ENCODE measurements at regions not wholly inside any gene's neighbourhood (a gene's known extent, or its start where the extent isn't known, plus 50 kb on each side); places are given as distances from the start of the nearest gene placed in this dataset.
"Not testable (repeated sequence)": the region's sequence is repeated elsewhere in the genome, so short reads cannot be mapped to it uniquely, and the experiment has no call there.

DNA sequence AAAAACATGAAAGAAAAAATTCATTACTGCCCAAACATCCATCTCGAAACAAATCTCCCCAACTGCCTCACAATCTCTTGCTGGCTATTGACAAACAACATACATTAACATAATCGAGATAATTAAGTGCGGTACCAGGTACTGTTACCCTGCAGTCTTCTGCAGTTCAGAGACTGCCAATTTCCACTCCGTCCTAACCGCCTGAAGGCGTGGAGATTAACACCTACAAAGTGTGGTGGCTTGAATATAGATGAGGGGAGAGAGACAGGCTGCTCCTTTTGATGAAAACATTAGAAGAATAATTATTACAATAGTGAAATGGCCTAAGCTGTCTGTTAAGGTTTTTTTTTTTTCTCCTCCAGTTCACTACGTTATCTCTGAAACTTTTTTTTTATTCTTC is 258.9 kb upstream of the SOX4 start:
- DNase-seq = no peak

DNA sequence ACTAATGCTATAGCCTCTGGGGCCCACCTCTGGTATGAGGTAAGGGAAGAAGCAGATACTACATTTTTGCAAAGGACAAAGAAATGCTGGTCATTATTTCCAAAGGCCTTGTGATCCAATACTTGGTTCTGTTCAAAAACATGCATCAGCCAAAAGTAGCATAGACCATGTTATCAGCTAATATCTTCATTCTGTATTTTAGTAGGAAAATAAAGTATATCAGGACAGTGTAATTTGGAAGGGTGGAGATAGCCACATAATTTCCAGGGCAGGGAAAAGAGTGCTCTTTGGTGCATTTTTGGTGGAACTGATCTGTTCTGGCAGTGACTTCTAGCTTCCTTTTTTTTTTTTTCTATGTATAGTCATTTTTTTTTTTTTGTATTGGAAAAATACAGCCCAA is 258.0 kb upstream of the SOX4 start:
- DNase-seq = no peak

DNA sequence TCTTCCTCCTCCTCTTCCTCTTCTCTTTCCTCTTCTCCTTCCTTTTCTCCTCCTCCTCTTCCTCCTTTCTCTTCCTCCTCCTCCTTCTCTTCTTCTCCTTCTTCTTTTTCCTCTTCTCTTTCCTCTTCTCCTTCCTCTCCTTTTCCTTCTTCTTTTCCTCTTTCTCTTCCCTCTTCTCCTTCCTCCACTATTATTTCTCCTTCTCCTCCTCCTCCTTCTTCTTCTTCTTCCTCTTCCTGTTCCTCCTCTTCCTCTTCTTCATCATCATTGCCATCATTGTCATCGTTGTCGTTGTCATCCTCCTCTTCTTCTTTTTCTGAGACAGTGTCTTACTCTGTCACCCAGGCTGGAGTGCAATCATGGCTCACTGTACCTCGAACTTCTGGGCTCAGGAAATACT is 256.3 kb upstream of the SOX4 start:
- DNase-seq = no peak

DNA sequence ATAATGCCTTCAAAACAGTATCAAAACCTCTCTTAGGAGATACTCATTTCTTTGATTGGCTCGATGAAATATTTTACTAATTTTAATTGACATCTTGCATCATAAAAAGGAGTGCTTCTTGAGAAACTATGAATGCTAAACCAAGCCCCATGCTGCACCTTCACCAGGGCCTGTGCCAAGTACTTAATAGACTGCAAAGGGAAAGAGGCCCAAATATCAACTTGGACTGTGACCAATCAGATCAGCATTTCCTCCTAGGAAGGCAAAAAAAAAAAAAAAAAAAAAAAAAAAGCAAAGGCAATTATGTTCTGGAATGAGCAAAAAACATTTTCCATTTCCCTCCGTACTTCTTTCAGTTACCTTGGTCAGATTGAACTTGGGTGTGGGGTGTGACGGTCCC is 253.0 kb upstream of the SOX4 start:
- DNase-seq = peak; percentile 7

DNA sequence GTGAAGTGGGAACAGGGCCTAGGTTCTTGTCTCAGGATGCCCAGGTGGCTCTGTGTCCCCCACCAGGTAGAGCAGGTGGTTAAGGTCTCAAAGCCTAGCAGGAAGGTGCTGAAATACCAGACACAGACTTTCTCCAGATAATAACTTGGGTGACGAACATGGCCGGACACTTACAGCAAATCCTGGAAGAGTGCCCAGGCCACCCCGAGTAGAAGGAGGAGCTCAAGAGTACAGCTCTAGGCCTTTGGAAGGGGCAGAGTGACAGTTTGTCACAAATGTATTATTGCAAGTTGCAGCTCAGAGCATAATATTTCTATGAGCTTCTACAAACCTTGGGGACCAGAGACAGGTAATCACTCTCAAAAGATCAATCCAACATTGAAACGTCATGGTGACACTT is 251.6 kb upstream of the SOX4 start:
- DNase-seq = no peak

DNA sequence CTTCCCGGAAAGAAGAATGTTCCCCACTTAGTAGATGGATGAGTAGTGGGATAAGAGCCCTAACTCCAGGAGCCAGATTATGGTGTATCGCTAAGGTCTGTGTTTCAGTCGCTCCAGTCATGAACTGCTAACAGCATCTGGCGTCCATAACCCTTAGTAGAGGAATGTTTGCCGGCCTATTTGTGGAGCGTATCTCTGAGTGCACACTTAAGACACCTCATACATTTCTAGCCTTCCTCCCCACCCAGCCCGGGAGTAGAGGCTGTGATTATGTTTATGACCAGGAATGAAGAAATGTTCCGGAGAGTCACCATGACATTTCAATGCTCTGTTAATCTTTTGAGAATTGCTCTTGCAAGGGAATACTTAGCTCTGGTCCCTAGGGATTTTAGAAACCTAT is 251.1 kb upstream of the SOX4 start:
- DNase-seq = peak; percentile 63

DNA sequence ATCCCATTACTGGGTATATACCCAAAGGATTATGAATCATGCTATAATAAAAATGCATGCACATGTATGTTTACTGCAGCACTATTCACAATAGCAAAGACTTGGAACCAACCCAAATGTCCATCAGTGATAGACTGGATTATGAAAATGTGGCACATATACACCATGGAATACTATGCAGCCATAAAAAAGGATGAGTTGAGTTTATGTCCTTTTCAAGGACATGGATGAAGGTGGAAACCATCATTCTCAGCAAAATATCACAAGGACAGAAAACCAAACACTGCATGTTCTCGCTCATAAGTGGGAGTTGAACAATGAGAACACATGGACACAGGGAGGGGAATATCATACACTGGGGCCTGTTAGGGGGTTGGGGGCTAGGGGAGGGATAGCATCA is 247.8 kb upstream of the SOX4 start:
- not testable (repeated sequence) for DNase-seq

DNA sequence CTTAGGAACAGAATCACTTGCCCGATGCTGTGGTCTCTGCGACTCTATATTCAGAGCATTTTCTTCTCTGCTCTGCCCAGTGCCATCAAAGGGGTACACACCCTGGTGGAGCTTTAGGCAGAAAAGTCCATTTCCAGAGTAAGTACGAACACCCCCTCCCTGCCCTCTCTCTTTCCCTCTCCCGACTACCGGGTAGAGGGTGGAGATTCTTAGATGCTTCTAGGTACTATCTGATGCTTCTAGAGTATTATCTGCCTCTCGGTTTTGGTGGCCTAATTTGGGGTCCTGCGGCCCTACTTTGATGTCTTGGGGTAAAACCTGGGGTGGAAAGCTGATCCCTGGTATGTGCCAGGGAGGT is 245.4 kb upstream of the SOX4 start:
- DNase-seq = no peak

DNA sequence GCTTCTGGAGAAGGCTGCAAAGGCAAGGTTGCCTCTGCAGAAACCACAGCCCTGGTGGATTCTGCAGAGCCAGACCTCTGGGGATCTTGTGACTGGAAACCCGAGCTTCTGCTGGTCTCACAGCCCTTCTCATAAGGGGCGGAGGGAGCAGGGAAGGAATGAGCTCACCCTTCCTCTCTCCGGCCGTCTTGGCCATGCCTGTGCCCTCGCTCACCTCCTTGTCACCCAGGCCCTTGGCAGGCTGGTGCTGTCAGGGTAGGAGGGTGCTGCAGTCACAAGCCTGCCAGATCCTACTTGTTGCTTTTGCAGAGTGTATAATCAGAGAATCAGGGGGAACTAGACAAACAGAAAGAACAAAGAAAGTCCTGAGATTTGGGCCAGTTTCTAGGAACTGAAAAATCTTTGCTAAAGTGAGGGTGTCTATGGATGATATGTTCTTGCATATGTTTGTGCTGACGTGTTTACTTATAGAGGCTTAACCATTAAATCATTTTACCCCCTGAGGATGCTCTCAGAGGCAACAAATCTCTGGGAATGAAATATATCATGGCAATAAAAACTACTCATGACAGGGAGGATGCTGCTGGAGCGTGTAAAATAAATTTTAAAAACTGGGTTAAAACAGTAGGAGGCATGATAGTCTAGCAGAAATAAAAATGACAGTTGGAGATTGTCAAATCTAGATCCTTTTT is 244.9 kb upstream of the SOX4 start:
- peak; percentile 65 for DNase-seq

DNA sequence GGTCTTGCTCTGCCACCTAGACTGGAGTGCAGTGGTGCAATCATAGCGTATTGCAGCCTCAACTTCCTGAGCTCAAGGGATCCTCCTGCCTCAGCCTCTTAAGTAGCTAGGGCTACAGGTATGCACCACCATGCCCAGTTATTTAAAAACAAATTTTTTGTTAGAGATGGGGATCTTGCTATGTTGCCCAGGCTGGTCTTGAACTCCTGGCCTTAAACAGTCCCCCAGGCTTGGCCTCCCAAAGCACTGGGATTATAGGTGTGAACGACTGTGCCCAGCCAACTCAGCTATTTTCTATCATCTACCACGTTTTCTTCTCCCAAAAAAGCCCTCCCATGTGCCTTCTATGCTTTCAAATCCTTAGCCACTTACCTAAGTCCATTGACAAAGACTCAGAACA is 243.7 kb upstream of the SOX4 start:
- DNase-seq = no peak

DNA sequence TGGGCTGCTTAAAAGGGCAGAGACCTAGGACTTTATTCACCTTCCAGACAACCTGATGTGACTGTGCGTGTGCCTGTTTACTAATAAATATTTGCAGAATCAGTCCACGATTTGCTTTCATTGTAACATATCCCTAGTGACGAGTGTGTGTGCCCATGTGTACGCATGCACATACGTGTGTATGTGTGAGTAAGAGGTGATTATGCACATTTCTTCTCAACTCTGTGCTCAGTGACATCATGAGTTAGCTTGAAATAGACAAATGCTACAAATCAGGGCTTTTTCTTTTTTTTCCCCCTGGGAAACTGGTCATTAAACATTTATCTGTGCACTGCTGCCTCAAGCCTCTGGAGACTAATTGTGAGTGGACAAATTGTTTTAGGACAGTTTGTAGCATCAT is 242.6 kb upstream of the SOX4 start:
- DNase-seq = no peak

DNA sequence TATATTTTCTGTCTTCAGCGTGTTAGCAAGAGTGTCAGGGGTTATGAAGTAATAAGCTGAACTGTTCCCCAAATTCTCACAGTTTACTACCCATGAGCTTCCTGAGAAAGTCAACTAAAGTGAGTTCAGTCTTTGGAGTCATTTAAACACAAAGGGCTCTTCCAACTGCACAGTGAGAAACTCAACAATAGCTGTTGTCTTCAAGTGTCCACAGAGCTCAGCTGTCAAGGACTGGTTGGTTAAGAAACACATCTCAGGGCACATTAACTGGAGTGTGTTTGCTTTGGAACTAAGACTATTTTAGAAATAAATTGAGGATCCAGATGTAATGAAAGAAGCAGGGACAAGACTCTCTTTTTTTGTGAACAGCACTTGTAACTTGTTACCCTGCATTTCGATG is 241.4 kb upstream of the SOX4 start:
- DNase-seq = no peak

DNA sequence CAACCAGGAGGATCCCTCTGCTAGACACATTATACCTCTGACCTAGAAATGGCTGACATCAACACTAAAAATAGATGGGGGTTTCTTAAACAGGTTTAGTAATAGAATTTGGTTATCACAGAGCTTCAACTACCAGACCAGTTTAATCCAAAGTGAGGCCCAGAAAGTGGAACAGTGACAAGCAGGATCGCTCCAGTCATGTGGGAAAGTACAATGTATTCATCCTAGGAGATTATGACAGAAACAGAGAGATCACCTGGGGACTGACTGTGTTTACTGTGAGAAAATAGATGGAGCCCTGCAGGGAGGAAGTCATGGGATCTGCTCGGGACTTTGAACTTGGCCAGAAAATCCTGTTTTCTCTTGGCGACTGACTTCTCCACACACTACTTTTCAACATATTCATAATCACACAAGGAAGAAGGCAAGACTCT is 238.7 kb upstream of the SOX4 start:
- no peak for DNase-seq

DNA sequence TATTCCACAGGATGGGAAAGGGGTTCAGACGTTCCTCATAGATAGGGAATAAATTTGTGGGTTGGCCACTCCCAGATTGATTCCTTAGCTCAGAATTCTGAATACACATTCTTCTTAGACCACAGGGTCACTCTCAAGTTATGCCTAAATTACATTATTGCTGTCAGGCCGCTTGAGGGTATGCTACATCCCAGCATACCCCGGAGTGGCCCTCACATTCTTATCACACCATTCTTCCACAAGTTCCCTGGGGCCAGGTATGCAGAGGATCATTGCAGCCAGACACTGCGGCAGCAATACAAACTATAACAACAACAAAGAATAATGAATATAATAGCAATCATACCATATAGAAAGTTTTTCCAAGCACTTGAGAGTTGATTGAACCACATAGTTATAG is 237.9 kb upstream of the SOX4 start:
- no peak for DNase-seq

DNA sequence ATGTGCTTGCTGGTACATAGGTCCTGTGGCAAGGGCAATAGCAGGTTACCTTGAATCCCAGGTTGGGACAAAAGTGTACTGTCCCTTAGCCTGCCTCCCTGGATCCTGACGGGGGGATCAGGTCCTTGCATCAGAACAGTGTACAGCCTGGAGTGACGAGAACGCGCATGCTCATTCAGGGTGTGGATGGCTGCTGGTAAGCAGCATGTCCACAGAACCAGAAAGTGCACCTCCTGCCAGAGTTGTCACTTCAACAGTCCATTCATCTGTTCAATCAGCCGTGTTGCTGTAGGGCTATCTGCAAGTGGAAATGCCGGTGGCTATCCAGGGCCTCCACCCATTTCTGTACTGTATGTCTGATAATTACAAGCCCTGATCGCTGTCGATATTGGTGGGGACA is 236.3 kb upstream of the SOX4 start:
- no peak for DNase-seq

DNA sequence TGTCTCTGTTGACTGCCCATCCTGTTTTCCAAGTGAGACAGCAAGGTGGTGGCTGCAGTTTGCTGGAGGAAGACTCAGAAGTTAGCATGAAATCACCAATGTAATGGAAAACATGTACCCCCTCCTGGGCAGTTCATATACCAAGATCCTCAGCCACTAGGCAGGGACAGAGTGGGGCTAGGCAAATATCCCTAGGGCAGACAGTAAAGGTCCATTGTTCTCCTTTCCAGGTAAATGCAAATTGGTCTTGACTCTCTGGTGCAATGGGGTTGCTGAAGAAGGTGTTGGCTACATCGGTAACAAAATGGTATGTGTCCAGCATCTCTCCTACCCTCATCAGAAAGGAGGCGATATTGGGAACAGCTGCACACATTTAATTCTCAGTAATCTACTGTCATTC is 233.6 kb upstream of the SOX4 start:
- no peak for DNase-seq

DNA sequence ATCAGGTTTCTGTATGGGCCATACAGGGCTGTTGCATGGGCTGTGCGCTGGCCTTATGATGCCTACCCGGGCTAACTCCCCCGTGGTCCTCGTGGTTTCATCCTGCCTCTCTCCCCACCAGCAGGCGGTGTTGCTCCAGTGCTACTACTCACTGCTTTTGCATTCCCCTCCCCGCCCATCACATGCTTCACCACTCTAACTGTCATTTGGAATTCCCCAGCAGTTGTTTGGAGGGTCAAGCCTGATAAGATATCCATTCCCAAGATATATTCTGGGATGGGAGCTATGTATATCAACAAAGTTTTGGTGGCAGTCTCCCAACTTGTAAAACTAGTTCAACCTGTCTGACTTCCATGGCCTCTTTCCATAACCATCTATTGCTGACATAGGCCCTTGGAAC is 233.2 kb upstream of the SOX4 start:
- DNase-seq = no peak

DNA sequence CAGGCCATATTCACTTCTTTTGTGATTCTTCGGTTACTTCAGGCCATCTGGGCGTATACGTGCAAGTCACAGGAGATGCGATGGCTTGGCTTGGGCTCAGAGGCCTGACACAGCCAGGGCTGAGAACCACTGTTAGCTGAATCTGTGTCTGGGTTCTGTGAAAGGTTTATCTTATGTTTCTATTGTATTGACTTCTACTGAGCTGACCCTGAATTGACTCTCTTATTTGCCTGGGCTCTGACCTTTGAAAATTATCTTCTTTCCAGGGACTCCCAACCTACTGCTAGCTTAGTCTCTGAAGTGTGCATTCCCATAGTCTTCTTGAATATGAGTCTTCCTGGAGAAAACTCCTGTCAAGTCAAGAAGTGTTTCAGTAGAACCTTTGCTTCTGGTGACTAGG is 226.4 kb upstream of the SOX4 start:
- DNase-seq = no peak

DNA sequence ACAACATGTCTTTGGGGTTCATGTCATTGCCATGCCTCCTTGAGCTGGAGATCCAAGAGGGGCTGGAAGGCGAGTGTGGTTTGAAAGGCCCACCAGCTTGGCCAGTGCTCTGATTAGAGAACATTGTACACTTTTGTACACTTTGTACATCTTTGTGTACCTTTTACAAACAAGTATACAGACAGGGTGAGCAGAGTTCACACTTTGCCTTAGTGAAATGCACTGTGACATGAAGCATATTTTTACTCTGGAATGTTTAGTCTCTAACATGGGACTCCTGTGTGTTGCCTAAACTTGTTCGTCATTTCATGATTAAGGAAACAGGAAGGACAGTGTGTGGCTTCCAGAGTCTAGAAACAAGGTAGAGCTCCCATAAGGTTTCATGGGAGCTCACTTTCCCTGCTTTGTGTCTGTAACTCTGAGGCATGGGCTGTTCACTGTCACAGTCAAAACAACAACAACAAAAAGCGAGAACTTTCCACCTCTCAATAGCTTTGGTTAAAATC is 225.8 kb upstream of the SOX4 start:
- no peak for DNase-seq

DNA sequence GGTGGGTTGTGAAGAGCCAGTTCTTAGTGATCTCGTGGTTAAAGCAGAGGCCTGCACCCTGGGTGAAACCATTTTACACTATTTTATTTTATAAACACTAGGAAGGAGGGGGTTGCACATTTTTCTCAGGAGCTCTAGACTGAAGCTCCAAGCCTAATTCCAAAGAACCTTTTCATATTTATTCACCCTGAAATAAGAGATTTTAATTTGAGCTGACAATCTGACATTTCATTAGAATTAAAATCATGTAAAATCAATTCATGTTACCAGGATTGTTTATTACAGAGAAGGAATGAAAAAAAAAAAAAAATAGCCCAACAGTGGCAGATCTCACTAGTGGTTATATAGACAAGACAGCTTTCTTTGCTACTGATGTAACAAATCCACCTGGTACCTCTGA is 222.5 kb upstream of the SOX4 start:
- DNase-seq = no peak

DNA sequence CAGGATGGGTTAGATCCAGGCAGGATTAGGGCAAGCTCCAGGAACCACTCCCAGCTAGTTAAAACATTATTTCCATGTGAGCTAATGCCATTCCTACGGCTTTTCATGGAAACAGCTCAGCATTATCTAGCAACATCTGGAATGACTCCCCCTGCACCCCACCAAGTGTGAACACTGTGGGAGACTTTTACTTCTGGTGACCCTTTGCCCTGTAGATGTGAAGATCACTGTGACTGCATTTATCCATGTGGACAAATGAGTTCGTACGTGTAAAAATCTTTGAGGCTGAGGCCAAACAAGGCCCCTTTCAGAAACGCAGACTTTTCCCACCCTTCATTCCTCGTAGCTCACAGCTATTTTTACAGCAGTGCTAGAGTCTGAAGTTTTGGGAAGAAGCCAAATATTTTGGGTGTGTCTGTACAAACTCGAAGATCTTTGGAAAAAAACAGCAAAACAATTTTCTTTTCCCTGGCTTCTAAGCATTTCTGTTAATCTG is 221.8 kb upstream of the SOX4 start:
- DNase-seq = peak; percentile 50

DNA sequence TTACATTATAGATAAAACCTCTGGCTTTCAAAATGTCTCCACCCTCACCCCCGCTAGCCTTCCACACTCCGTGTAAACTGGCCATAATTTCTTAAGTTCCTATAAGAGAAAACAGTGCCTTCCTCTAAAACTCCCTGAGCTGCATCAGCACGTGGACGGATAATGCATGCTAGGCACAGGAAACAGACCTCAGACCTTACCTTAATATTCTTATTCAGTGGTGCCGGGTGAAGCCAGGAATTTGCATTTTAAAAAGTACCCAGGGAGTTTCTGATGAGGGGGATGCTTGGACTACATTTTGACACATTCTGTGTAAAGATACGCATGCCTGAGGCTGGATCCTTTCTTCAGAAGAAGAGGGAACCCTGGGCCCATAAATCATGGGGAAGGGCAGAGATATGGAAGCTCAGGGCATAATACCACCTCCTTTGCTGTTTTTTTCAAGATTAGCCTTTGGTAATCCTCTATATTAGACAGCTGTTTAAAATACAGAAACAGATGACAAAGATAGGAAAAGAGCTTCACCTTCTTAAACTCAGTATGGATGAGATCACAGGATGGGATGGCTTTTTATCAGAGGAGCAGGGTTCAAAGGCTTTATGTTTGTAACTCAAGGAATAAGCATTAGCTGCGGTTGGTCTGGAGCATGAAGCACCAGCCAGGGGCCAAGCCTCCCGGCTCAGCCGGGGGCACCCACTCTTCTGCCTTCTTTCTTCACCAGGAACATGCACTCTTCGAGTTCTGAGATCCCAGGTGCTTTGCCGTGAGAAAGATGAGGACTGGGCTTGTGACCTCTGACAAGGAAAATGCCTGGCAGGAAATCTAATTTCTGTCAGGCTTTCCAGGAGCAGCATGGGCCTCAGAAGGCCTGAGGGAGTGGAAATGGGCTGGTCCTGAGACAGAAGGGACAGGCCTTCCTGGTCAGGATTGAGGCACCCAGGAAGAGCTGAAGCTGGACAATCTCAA is 218.1 kb upstream of the SOX4 start:
- DNase-seq = no peak

DNA sequence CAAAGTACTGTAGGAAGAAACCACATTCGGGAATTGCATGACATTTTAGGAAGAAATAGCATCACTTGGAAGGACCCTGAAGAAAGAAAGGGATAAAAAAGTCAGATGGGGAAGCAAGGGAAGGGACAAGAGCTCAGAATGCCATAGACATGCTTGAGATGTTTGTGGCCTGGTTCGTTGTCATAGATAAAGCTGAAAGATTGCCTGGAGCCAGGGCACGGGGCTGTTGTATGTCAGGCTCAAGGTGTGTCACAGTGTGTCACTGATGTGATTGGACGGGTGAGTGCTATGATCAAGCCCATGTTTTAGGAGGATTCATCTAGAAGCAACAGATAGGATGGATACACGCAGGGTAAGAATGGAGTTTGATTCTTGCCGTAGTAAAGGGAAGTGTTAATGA is 216.2 kb upstream of the SOX4 start:
- no peak for DNase-seq

Data from fibroblast of skin of abdomen (primary cell).